MCF 10A (cell line): ENCODE measurements at regions not wholly inside any gene's neighbourhood (a gene's known extent, or its start where the extent isn't known, plus 50 kb on each side); places are given as distances from the start of the nearest gene placed in this dataset.

ENCODE experiments used
- BruUV-seq: library from RNA; stranded (reverse); fragments of 400-500 nt; replicated peaks from 2 replicates; lab custom pipeline; 2021; lab: Mats Ljungman, UMichigan
- CTCF ChIA-PET: fragments of 300-600 bp; sonication (Branson Sonifier 250); formaldehyde crosslinking; extraction: SDS; loops from one replicate; lab custom pipeline; 2021; ENCODE audit warnings: antibody characterized with exemption, inconsistent platforms; lab: Yijun Ruan, JAX
- POLR2A ChIA-PET: fragments of 300-600, 350-650 bp; sonication (Branson Sonifier 250); formaldehyde crosslinking; extraction: SDS; loops from one replicate; lab custom pipeline; 2020; ENCODE audit warnings: antibody characterized with exemption, inconsistent platforms; lab: Yijun Ruan, JAX
- DNase-seq: peaks from one replicate; pipeline ENCODE4 v3.0.0-alpha.2; 2018; ENCODE audit not compliant: unreplicated experiment
- H3K27ac Mint-ChIP-seq: one replicate; pipeline ENCODE4 v1.8.0; 2022; ENCODE audit warnings: mild to moderate bottlenecking, low read depth, mixed read lengths; ENCODE audit not compliant: unreplicated experiment
- H3K27me3 Mint-ChIP-seq: one replicate; pipeline ENCODE4 v1.8.0; 2022; ENCODE audit warnings: mixed read lengths; ENCODE audit not compliant: insufficient read depth, unreplicated experiment
- H3K36me3 Mint-ChIP-seq: one replicate; pipeline ENCODE4 v1.8.0; 2022; ENCODE audit warnings: mild to moderate bottlenecking, moderate library complexity, mixed read lengths; ENCODE audit not compliant: insufficient read depth, unreplicated experiment
- H3K4me1 Mint-ChIP-seq: one replicate; pipeline ENCODE4 v1.8.0; 2022; ENCODE audit warnings: mixed read lengths; ENCODE audit not compliant: insufficient read depth, unreplicated experiment
- H3K4me3 Mint-ChIP-seq: one replicate; pipeline ENCODE4 v1.8.0; 2022; ENCODE audit warnings: mild to moderate bottlenecking, moderate library complexity, mixed read lengths; ENCODE audit not compliant: unreplicated experiment
- H3K9me3 Mint-ChIP-seq: one replicate; pipeline ENCODE4 v1.8.0; 2022; ENCODE audit warnings: mixed read lengths; ENCODE audit not compliant: unreplicated experiment
- intact Hi-C: fragments of 100-400 bp; cut with micrococcal nuclease; formaldehyde crosslinking; loops from 2 replicates; pipeline ENCODE4 v1.14.1; 2022
- TF ChIP-seq, protein P1 (sequence below): fragments of 200-600 bp; IDR thresholded peaks from one replicate; pipeline ENCODE4 v1.8.0; 2022; ENCODE audit warnings: antibody characterized with exemption, mild to moderate bottlenecking; ENCODE audit not compliant: unreplicated experiment

GRCh38 chr12:4969405-4969804, 59.7 kb downstream of the KCNA1 start:
- H3K36me3 Mint-ChIP-seq, result no peaks in the 10 kb centered on the region
- CTCF ChIA-PET, result interaction anchor here (0.6 kb wide), 1 partner anchor 56 kb away, joined by 3 read pairs; no protein-coding TSS in a partner anchor
- DNase-seq, result no peak
- no peak overlapping the region for H3K4me3 Mint-ChIP-seq
- H3K4me1 Mint-ChIP-seq, result no peaks in the 10 kb centered on the region
- intact Hi-C loops, result no loop called here
- H3K27me3 Mint-ChIP-seq, result no peaks in the 10 kb centered on the region
- TF ChIP-seq, protein P1, sequence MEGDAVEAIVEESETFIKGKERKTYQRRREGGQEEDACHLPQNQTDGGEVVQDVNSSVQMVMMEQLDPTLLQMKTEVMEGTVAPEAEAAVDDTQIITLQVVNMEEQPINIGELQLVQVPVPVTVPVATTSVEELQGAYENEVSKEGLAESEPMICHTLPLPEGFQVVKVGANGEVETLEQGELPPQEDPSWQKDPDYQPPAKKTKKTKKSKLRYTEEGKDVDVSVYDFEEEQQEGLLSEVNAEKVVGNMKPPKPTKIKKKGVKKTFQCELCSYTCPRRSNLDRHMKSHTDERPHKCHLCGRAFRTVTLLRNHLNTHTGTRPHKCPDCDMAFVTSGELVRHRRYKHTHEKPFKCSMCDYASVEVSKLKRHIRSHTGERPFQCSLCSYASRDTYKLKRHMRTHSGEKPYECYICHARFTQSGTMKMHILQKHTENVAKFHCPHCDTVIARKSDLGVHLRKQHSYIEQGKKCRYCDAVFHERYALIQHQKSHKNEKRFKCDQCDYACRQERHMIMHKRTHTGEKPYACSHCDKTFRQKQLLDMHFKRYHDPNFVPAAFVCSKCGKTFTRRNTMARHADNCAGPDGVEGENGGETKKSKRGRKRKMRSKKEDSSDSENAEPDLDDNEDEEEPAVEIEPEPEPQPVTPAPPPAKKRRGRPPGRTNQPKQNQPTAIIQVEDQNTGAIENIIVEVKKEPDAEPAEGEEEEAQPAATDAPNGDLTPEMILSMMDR, result no peak
- no peak overlapping the region for H3K27ac Mint-ChIP-seq
- no TSS peak for BruUV-seq
- POLR2A ChIA-PET, result interaction anchor here (0.6 kb wide), 1 partner anchor 273 kb away, joined by 3 read pairs; no protein-coding TSS in a partner anchor
- peaks cover 23% of the 10 kb centered on the region for H3K9me3 Mint-ChIP-seq

GRCh38 chr12:4974217-4974616, 64.5 kb downstream of the KCNA1 start:
- peaks cover 31% of the 10 kb centered on the region for H3K9me3 Mint-ChIP-seq
- no TSS peak for BruUV-seq
- POLR2A ChIA-PET, result no interaction called here

GRCh38 chr12:4975574-4975973, 65.9 kb downstream of the KCNA1 start:
- Mint-ChIP-seq H3K27me3 (no peaks in the 10 kb centered on the region), H3K4me3 (no peak overlapping the region), H3K27ac (no peak overlapping the region), H3K9me3 (peaks cover 28% of the 10 kb centered on the region), H3K4me1 (no peaks in the 10 kb centered on the region), H3K36me3 (no peaks in the 10 kb centered on the region)
- POLR2A ChIA-PET, result no interaction called here
- BruUV-seq, result no TSS peak
- no peak for DNase-seq
- intact Hi-C loops, result no loop called here
- CTCF ChIA-PET, result interaction anchor here (0.5 to 0.8 kb wide), 3 partner anchors 37 to 255 kb away, joined by 3 to 8 read pairs (median 3); no protein-coding TSS in a partner anchor
- TF ChIP-seq, protein P1, result no peak

More at GRCh38 chr12:4974217-4974616, 64.5 kb downstream of the KCNA1 start:
- no peak overlapping the region for H3K27ac Mint-ChIP-seq
- H3K36me3 Mint-ChIP-seq, result no peaks in the 10 kb centered on the region
- CTCF ChIA-PET, result no interaction called here
- TF ChIP-seq, protein P1, result no peak
- no peak overlapping the region for H3K4me3 Mint-ChIP-seq
- H3K4me1 Mint-ChIP-seq, result no peaks in the 10 kb centered on the region
- no peak for DNase-seq
- no peaks in the 10 kb centered on the region for H3K27me3 Mint-ChIP-seq
- intact Hi-C loops, result no loop called here

DNA sequence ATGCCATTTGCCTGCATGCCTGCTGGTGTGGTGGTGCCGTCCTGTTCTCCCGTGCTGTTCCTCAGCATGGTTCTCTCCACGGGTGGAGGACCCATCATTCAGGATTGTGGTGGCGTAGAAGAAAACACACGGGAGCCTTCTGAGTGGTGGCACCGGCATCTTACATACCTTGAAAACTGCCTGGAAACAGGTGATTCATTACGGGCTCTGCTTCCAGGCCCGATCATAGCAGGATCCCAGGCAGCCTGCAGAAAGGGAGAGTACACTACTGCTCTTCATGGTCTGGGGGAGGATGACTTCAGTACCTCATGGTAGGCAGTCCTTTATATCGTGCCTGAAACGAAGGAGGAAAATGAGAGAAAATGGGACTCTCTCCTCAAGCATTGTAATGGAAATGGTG, 66.6 kb upstream of the KCNA5 start:
- BruUV-seq, result no TSS peak
- no peak overlapping the region for H3K27ac Mint-ChIP-seq
- intact Hi-C loops, result no loop called here
- no peaks in the 10 kb centered on the region for H3K4me1 Mint-ChIP-seq
- ChIA-PET POLR2A (no interaction called here), CTCF (no interaction called here)
- H3K9me3 Mint-ChIP-seq, result peaks cover 25% of the 10 kb centered on the region
- TF ChIP-seq, protein P1, result no peak
- no peaks in the 10 kb centered on the region for H3K36me3 Mint-ChIP-seq
- no peaks in the 10 kb centered on the region for H3K27me3 Mint-ChIP-seq
- H3K4me3 Mint-ChIP-seq, result no peak overlapping the region
- DNase-seq, result no peak
